Mesodermal cell (in vitro differentiated cells): ENCODE measurements at regions not wholly inside any gene's neighbourhood (a gene's known extent, or its start where the extent isn't known, plus 50 kb on each side); places are given as distances from the start of the nearest gene placed in this dataset.

Source experiments
- H3K27ac ChIP-seq: 2 replicates; pipeline ENCODE4 v1.7.0; 2013; ENCODE audit warnings: mild to moderate bottlenecking, low read depth, low read length, moderate library complexity; ENCODE audit not compliant: severe bottlenecking
- H3K36me3 ChIP-seq: 2 replicates; pipeline ENCODE4 v1.7.1; 2013; ENCODE audit warnings: mild to moderate bottlenecking, low read length, moderate library complexity; ENCODE audit not compliant: control insufficient read depth, insufficient read depth
- H3K4me1 ChIP-seq: one replicate; pipeline ENCODE4 v1.7.1; 2013; ENCODE audit warnings: mild to moderate bottlenecking, low read length; ENCODE audit not compliant: insufficient read depth, control insufficient read depth, poor library complexity, severe bottlenecking
- H3K4me3 ChIP-seq: 2 replicates; pipeline ENCODE4 v1.7.0; 2013; ENCODE audit warnings: low read length, control low read depth, mild to moderate bottlenecking; ENCODE audit not compliant: insufficient read depth, poor library complexity, severe bottlenecking; ENCODE audit errors: extremely low read depth
- H3K9me3 ChIP-seq: 2 replicates; pipeline ENCODE4 v1.7.1; 2013; ENCODE audit warnings: mild to moderate bottlenecking, low read length, moderate library complexity; ENCODE audit not compliant: control insufficient read depth
- WGBS, 2 experiments: methylation state at CpG; one replicate each; pipeline ENCODE4 v1.1.5; 2013; ENCODE audit warnings: missing lambda C conversion rate in 2 of 2; ENCODE audit not compliant: insufficient coverage in 2 of 2; 5-methylcytosine and 5-hydroxymethylcytosine counted together

DNA sequence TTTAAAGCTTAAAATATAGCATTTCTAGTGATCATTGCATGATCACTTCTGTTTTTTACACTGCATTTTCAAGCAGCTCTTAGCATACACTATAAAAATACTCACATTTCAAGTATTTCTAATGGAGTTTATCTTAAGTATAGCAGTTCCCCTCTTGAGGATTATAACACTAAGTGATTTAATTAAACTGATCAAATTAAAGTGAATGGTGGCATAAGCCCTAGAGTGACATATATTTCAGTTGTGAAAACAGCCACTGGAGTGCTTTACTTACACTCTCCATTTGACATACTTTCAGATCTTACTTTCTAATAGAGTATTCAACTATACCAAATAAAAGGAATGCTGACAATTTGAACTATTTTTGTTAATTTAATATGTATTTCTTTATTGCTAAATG is 623.3 kb upstream of the TMPRSS15 start:
- Histone ChIP-seq H3K4me3 (no peak overlapping the region), H3K4me1 (no peaks in the 10 kb centered on the region), H3K36me3 (no peaks in the 10 kb centered on the region), H3K9me3 (no peaks in the 10 kb centered on the region), H3K27ac (no peak overlapping the region)

GRCh38 chr21:19029816-19030215 is 626.2 kb upstream of the TMPRSS15 start:
- Histone ChIP-seq H3K27ac (no peak overlapping the region), H3K4me3 (no peak overlapping the region), H3K9me3 (no peaks in the 10 kb centered on the region), H3K4me1 (no peaks in the 10 kb centered on the region), H3K36me3 (no peaks in the 10 kb centered on the region)
- WGBS, 2 experiments: no CpG with 5 or more reads among the region's 2 CpGs

GRCh38 chr21:19031953-19032352 is 628.4 kb upstream of the TMPRSS15 start:
- Histone ChIP-seq H3K36me3 (no peaks in the 10 kb centered on the region), H3K27ac (no peak overlapping the region), H3K4me1 (no peaks in the 10 kb centered on the region), H3K9me3 (no peaks in the 10 kb centered on the region), H3K4me3 (no peak overlapping the region)
- WGBS, 2 experiments: no CpG with 5 or more reads among the region's 1 CpG

DNA sequence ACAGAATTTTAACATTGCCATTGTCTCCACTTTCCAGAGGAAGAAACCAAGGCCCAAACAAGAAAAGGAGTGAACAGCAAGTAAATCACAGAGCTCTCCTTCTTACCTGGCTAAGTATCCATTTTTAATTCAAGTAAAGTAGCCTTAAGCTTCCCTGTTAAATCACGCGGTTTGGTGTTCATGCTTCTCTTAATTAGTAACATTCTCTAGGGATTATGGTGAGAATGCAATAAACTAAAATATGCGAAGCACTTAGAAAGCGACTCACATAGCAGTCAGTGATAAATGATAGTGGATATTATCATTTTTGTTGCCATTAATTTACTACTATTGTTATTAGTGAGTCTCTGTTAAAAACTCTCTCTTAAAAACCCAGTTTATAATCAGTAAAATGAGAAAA is 630.5 kb upstream of the TMPRSS15 start:
- 100% methylated on average over 2 of the region's 4 CpGs; no CpG with 5 or more reads in 1 of the 2 experiments for WGBS, 2 experiments
- Histone ChIP-seq H3K36me3 (no peaks in the 10 kb centered on the region), H3K9me3 (no peaks in the 10 kb centered on the region), H3K27ac (no peak overlapping the region), H3K4me1 (no peaks in the 10 kb centered on the region), H3K4me3 (no peak overlapping the region)

DNA sequence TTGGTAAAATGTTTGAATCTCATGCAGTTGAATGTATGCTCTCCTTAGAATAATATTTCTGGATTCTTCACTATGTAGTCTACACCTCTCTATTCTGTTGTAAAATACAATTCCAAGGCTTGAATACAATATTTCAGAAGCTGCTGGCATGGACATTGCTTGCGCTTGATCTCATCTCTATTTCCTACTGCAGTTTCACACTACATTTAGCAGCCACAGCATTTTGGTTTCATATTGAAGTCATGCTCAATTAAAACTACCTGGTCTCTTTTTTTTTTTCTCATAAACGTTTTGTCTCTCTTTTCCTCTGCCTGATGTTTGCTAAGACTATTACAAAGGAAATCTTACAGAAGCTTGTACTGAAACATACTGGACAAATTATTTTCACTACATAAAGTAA is 631.0 kb upstream of the TMPRSS15 start:
- Histone ChIP-seq H3K4me1 (no peaks in the 10 kb centered on the region), H3K9me3 (no peaks in the 10 kb centered on the region), H3K36me3 (no peaks in the 10 kb centered on the region), H3K27ac (no peak overlapping the region), H3K4me3 (no peak overlapping the region)
- WGBS, 2 experiments: 100% methylated on average over 1 of the region's 2 CpGs

- H3K4me3 ChIP-seq: no peak overlapping the region
- H3K4me1 ChIP-seq: no peaks in the 10 kb centered on the region
- H3K27ac ChIP-seq: no peak overlapping the region
- H3K9me3 ChIP-seq: no peaks in the 10 kb centered on the region
- H3K36me3 ChIP-seq: no peaks in the 10 kb centered on the region
- WGBS, 2 experiments: 83% methylated on average over 1 of the region's 2 CpGs; no CpG with 5 or more reads in 1 of the 2 experiments
Observed at GRCh38 chr21:19045876-19046275, 642.3 kb upstream of the TMPRSS15 start.

DNA sequence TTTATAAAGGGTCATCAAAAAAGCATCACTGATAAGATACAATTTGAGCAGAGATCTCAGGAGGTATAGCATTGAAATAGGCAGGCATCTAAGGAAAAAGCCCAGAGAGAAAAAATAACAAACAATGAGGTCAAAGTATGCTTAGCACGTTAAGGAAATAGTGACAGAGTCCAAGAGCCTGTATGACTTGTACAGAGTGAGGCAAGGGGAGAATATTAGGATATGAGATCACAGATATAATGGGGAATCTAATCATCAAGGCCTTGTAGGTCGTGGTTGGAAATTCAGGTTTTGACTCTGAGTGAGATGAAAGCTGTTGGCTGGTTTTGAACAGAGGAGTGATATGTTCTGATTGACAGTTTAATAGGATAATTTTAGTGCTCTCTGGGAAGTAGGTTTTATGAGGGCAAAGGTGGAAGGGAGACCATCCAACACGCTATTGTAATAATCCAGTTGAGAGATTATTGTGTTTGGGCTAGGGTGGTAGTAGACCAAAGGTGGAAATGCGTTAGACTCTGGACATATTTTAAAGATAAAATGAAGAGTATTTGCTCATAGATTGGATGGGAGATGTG is 644.6 kb upstream of the TMPRSS15 start:
- no peaks in the 10 kb centered on the region for H3K36me3 ChIP-seq
- H3K9me3 ChIP-seq: no peaks in the 10 kb centered on the region
- H3K4me3 ChIP-seq: no peak overlapping the region
- WGBS, 2 experiments: 84 to 100% methylated on average over 4 of the region's 4 CpGs
- H3K27ac ChIP-seq: no peak overlapping the region
- H3K4me1 ChIP-seq: no peaks in the 10 kb centered on the region

DNA sequence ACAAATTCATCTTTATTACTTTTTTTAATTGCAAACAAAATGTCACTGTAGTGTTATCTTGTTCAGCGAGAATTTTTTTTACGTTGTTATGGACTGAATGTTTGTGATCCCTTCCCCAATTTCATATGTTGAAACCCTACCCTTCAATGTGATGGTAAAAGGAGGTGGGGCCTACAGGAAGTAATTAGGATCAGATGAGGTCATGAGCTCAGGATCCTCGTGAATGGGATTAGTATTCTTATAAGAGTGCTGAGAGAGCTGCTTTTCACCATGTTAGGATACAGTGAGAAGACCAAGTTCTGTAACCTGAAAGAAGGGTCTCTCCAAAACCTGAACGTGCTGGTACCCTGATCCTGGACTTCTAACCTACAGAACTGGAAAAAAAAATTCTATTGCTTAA is 646.0 kb upstream of the TMPRSS15 start:
- H3K9me3 ChIP-seq: no peaks in the 10 kb centered on the region
- no peak overlapping the region for H3K4me3 ChIP-seq
- H3K27ac ChIP-seq: no peak overlapping the region
- H3K4me1 ChIP-seq: no peaks in the 10 kb centered on the region
- 33 to 71% methylated on average over 1 of the region's 4 CpGs for WGBS, 2 experiments
- H3K36me3 ChIP-seq: no peaks in the 10 kb centered on the region

DNA sequence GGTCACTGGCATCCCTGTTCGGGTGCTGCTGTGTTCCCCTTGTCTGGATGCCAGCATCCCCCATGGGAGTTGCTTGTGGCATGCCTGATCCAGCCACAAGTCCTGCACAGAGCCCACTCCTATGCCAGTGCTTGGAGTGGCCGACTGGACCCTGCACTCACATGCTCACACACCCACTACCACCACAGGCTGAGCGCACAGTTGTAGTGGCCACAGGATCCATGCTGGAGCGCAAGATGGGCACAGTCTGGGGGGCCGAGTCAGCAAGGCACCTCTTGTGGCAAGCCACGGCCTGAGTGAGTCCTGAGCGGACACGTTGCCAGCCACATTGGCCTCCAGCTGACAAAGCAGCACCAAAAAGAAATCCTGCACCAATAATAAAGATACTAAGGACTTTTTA is 661.6 kb upstream of the TMPRSS15 start:
- no peaks in the 10 kb centered on the region for H3K36me3 ChIP-seq
- no peak overlapping the region for H3K27ac ChIP-seq
- no peaks in the 10 kb centered on the region for H3K4me1 ChIP-seq
- 91 to 100% methylated on average over 1 to 6 of the region's 8 CpGs for WGBS, 2 experiments
- no peak overlapping the region for H3K4me3 ChIP-seq
- peaks cover 5% of the 10 kb centered on the region for H3K9me3 ChIP-seq

- Histone ChIP-seq H3K4me1 (no peaks in the 10 kb centered on the region), H3K4me3 (no peak overlapping the region), H3K36me3 (no peaks in the 10 kb centered on the region), H3K9me3 (peaks cover 5% of the 10 kb centered on the region), H3K27ac (no peak overlapping the region)
- WGBS, 2 experiments: 100% methylated on average over 1 of the region's 1 CpG; no CpG with 5 or more reads in 1 of the 2 experiments
Observed at GRCh38 chr21:19076031-19076430, 672.4 kb upstream of the TMPRSS15 start.

DNA sequence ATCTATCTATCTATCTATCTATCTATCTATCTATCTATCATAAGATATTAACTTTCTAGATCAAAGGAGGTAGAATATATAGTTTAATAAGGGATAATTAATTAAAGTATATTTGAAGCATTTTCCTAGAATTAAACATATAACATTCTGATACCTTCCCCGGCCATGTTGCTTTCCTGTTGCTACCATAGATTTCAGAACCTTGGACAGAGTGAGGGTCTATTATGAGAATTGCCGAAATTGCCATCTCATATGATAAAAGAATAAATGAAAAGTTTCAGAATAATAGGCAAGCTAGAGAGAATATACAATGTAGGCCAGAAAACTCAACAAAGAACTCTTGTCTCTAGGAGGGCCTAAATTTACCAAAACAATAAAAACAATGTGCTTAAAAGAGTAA is 706.1 kb upstream of the TMPRSS15 start:
- no peaks in the 10 kb centered on the region for H3K9me3 ChIP-seq
- no peak overlapping the region for H3K4me3 ChIP-seq
- no peak overlapping the region for H3K27ac ChIP-seq
- H3K4me1 ChIP-seq: no peaks in the 10 kb centered on the region
- no CpG with 5 or more reads among the region's 2 CpGs for WGBS, 2 experiments
- no peaks in the 10 kb centered on the region for H3K36me3 ChIP-seq
